H1 (cell line): ENCODE measurements at regions not wholly inside any gene's neighbourhood (a gene's known extent, or its start where the extent isn't known, plus 50 kb on each side); places are given as distances from the start of the nearest gene placed in this dataset.

Experiments used
- CTCF ChIA-PET: fragments of 300-600 bp; sonication (Branson Sonifier 250); formaldehyde crosslinking; loops from one replicate; lab custom pipeline; 2021; ENCODE audit not compliant: partially characterized antibody; lab: Charles Lee
- POLR2A ChIA-PET: fragments of 300-600 bp; sonication (Branson Sonifier 250); formaldehyde crosslinking; loops from one replicate; lab custom pipeline; 2021; ENCODE audit warnings: inconsistent platforms; ENCODE audit not compliant: partially characterized antibody; lab: Charles Lee
- DNase-seq, 2 experiments: peaks; one replicate each; pipeline versions ENCODE4 v3.0.0 to v3.0.0-alpha.2; 2010 to 2022; ENCODE audit warnings: low spot score in 2 of 2, low read depth in 1 of 2, mixed read lengths in 1 of 2
- FAIRE-seq: peaks from 2 replicates; lab custom pipeline; 2011; peaks lifted over from hg19 to GRCh38; lab: Jason Lieb, UNC
- H2AFZ ChIP-seq: 2 replicates; pipeline ENCODE4 v1.8.1; 2012; ENCODE audit warnings: low read length, inconsistent platforms
- H2AK5ac ChIP-seq: 2 replicates; pipeline ENCODE4 v1.6.1; 2013; ENCODE audit warnings: low read depth, low read length
- H2BK120ac ChIP-seq: replicated peaks from 2 replicates; pipeline ENCODE3; 2013; ENCODE audit warnings: low read depth, low read length, inconsistent platforms
- H2BK12ac ChIP-seq: 2 replicates; pipeline ENCODE4 v1.6.1; 2013; ENCODE audit warnings: low read depth, low read length
- H2BK15ac ChIP-seq: 2 replicates; pipeline ENCODE4 v1.6.1; 2013; ENCODE audit warnings: low read length
- H2BK20ac ChIP-seq: 2 replicates; pipeline ENCODE4 v1.6.1; 2013; ENCODE audit warnings: low read length
- H2BK5ac ChIP-seq: 2 replicates; pipeline ENCODE4 v1.6.1; 2013; ENCODE audit warnings: low read depth, low read length
- H3K14ac ChIP-seq: 2 replicates; pipeline ENCODE4 v1.6.1; 2013; ENCODE audit warnings: inconsistent platforms; ENCODE audit not compliant: insufficient read length
- H3K18ac ChIP-seq: 2 replicates; pipeline ENCODE4 v1.6.1; 2013; ENCODE audit warnings: low read length; ENCODE audit errors: extremely low read depth
- H3K23ac ChIP-seq: 2 replicates; pipeline ENCODE4 v1.6.1; 2013; ENCODE audit warnings: inconsistent platforms; ENCODE audit not compliant: insufficient read length
- H3K23me2 ChIP-seq: 2 replicates; pipeline ENCODE4 v1.6.1; 2013; ENCODE audit warnings: low read depth, low read length
- H3K27ac ChIP-seq: 2 replicates; pipeline ENCODE4 v1.6.1; 2011; ENCODE audit warnings: low read depth, low read length, inconsistent platforms
- H3K27me3 ChIP-seq, 4 experiments: replicated peaks in 1 of 4; 1 replicate in 1 of 4; 2 replicates in 3 of 4; pipeline versions ENCODE4 v1.6.1 to v1.8.1; 2011 to 2013; ENCODE audit warnings: low read length in 3 of 4, mild to moderate bottlenecking in 3 of 4, inconsistent platforms in 2 of 4, mixed read lengths in 2 of 4, moderate library complexity in 1 of 4; ENCODE audit not compliant: control insufficient read depth in 3 of 4, insufficient read depth in 3 of 4; ENCODE audit errors: extremely low read depth in 1 of 4
- H3K36me3 ChIP-seq, 4 experiments: 2 replicates each; pipeline versions ENCODE4 v1.6.1 to v1.8.1; 2011 to 2013; ENCODE audit warnings: mild to moderate bottlenecking in 4 of 4, low read length in 3 of 4, moderate library complexity in 2 of 4, control low read depth in 1 of 4, inconsistent platforms in 1 of 4; ENCODE audit not compliant: insufficient read depth in 4 of 4, control insufficient read depth in 2 of 4
- H3K4ac ChIP-seq: replicated peaks from 2 replicates; pipeline ENCODE3; 2013; ENCODE audit warnings: low read length, low read depth, mixed read lengths, inconsistent platforms; ENCODE audit not compliant: insufficient read length
- H3K4me1 ChIP-seq, 4 experiments: replicated peaks in 1 of 4; 1 replicate in 1 of 4; 2 replicates in 3 of 4; pipeline versions ENCODE4 v1.6.1 to v1.8.1; 2011 to 2013; ENCODE audit warnings: low read length in 3 of 4, inconsistent platforms in 2 of 4, mixed read lengths in 1 of 4; ENCODE audit not compliant: insufficient read depth in 4 of 4, control insufficient read depth in 3 of 4
- H3K4me2 ChIP-seq, 2 experiments: 2 replicates each; pipeline versions ENCODE4 v1.6.1 to v1.8.1; 2011 to 2013; ENCODE audit warnings: low read depth in 2 of 2, low read length in 2 of 2, control low read depth in 1 of 2, inconsistent platforms in 1 of 2, mild to moderate bottlenecking in 1 of 2; ENCODE audit not compliant: insufficient read depth in 1 of 2
- H3K4me3 ChIP-seq, 4 experiments: fragments of 200-600, 300-600 bp in 1 of 4; sonication (generic), shearing (Covaris generic), sonication (Bioruptor Twin) in 1 of 4; 2 replicates each; pipeline versions ENCODE4 v1.5.1 to v1.8.1; 2011 to 2016; ENCODE audit warnings: low read length in 4 of 4, low read depth in 3 of 4, control low read depth in 2 of 4, inconsistent platforms in 2 of 4, mild to moderate bottlenecking in 2 of 4, mixed read lengths in 1 of 4, moderate library complexity in 1 of 4; ENCODE audit not compliant: insufficient read depth in 2 of 4; ENCODE audit errors: extremely low read depth in 1 of 4
- H3K56ac ChIP-seq: replicated peaks from 2 replicates; pipeline ENCODE3; 2013; ENCODE audit warnings: low read depth, mild to moderate bottlenecking, mixed read lengths, low read length, inconsistent platforms; ENCODE audit not compliant: insufficient read length
- H3K79me1 ChIP-seq: 2 replicates; pipeline ENCODE4 v1.6.1; 2013; ENCODE audit warnings: low read depth, low read length, control low read depth
- H3K79me2 ChIP-seq, 2 experiments: 2 replicates each; pipeline versions ENCODE4 v1.6.1 to v1.8.1; 2012 to 2013; ENCODE audit warnings: low read length in 2 of 2, mild to moderate bottlenecking in 2 of 2, inconsistent platforms in 1 of 2; ENCODE audit not compliant: insufficient read depth in 2 of 2, control insufficient read depth in 1 of 2
- H3K9ac ChIP-seq, 4 experiments: replicated peaks in 1 of 4; 1 replicate in 1 of 4; 2 replicates in 3 of 4; pipeline versions ENCODE4 v1.6.1 to v1.8.1; 2011 to 2013; ENCODE audit warnings: low read depth in 3 of 4, low read length in 3 of 4, control low read depth in 2 of 4, mild to moderate bottlenecking in 2 of 4, moderate library complexity in 2 of 4, inconsistent platforms in 1 of 4; ENCODE audit errors: extremely low read depth in 1 of 4
- H3K9me3 ChIP-seq, 2 experiments: 2 replicates each; pipeline versions ENCODE4 v1.6.1 to v1.8.1; 2012 to 2013; ENCODE audit warnings: mild to moderate bottlenecking in 2 of 2, moderate library complexity in 2 of 2, control low read depth in 1 of 2, inconsistent platforms in 1 of 2, low read depth in 1 of 2, low read length in 1 of 2, mixed read lengths in 1 of 2; ENCODE audit not compliant: insufficient read depth in 2 of 2
- H4K20me1 ChIP-seq, 2 experiments: replicated peaks in 1 of 2; 2 replicates each; pipeline versions ENCODE3 to v1.8.1; 2011 to 2013; ENCODE audit warnings: inconsistent platforms in 2 of 2, low read length in 2 of 2, mild to moderate bottlenecking in 1 of 2; ENCODE audit not compliant: insufficient read depth in 2 of 2, control insufficient read depth in 1 of 2
- H4K5ac ChIP-seq: 2 replicates; pipeline ENCODE4 v1.6.1; 2013; ENCODE audit warnings: low read length, low read depth, mixed read lengths, inconsistent platforms; ENCODE audit not compliant: insufficient read length
- H4K8ac ChIP-seq: 2 replicates; pipeline ENCODE4 v1.8.0; 2013; ENCODE audit warnings: mild to moderate bottlenecking, moderate library complexity, low read length, inconsistent platforms; ENCODE audit not compliant: insufficient read depth; ENCODE audit errors: extremely low read depth
- H4K91ac ChIP-seq: replicated peaks from 2 replicates; pipeline ENCODE3; 2013; ENCODE audit warnings: low read length, mixed read lengths, inconsistent platforms; ENCODE audit not compliant: insufficient read length
- BACH1 ChIP-seq: IDR thresholded peaks from 2 replicates; pipeline ENCODE4 v1.6.1; 2012; ENCODE audit warnings: low read length, improper control_type of control experiment
- CBX8 ChIP-seq: fragments of 300-800, 300-1000 bp; sonication (generic); IDR thresholded peaks from 2 replicates; pipeline ENCODE4 v1.7.1; 2016; ENCODE audit warnings: low read depth, low read length, borderline replicate concordance
- MAFK ChIP-seq: IDR thresholded peaks from 2 replicates; pipeline ENCODE4 v1.6.1; 2012; ENCODE audit warnings: low read depth, mild to moderate bottlenecking, improper control_type of control experiment, low read length
- PHF8 ChIP-seq: fragments of 200-600 bp; sonication (generic); conservative IDR thresholded peaks from 2 replicates; pipeline ENCODE4 v1.7.1; 2012; ENCODE audit warnings: low read depth, mild to moderate bottlenecking, inconsistent platforms, low read length, moderate library complexity
- SIN3A ChIP-seq, 2 experiments: IDR thresholded peaks in 1 of 2; conservative IDR thresholded peaks in 1 of 2; 2 replicates each; pipeline ENCODE4 v1.6.1; 2011 to 2012; ENCODE audit warnings: low read length in 2 of 2, improper control_type of control experiment in 1 of 2, low read depth in 1 of 2, mild to moderate bottlenecking in 1 of 2
- SIRT6 ChIP-seq: IDR thresholded peaks from one replicate; pipeline ENCODE4 v1.7.1; 2012; ENCODE audit warnings: low read length, inconsistent platforms
- SIX5 ChIP-seq: IDR thresholded peaks from 2 replicates; pipeline ENCODE4 v1.6.1; 2011; ENCODE audit warnings: mild to moderate bottlenecking, low read depth, low read length
- SP1 ChIP-seq: IDR thresholded peaks from 2 replicates; pipeline ENCODE4 v1.6.1; 2011; ENCODE audit warnings: low read depth, low read length
- SP2 ChIP-seq: IDR thresholded peaks from 2 replicates; pipeline ENCODE4 v1.6.1; 2012; ENCODE audit warnings: mild to moderate bottlenecking, low read length, inconsistent platforms
- SP4 ChIP-seq: IDR thresholded peaks from 2 replicates; pipeline ENCODE4 v1.6.1; 2012; ENCODE audit warnings: low read length, inconsistent platforms
- TAF7 ChIP-seq: optimal IDR thresholded peaks from 2 replicates; pipeline ENCODE3; 2011; ENCODE audit warnings: low read depth, mild to moderate bottlenecking, inconsistent platforms, low read length, moderate library complexity, borderline replicate concordance
- TEAD4 ChIP-seq: IDR thresholded peaks from 2 replicates; pipeline ENCODE4 v1.6.1; 2012; ENCODE audit warnings: low read depth, low read length, inconsistent platforms, mixed read lengths
- WGBS, 2 experiments: shearing (Covaris generic) in 1 of 2; methylation state at CpG; one replicate each; pipeline versions ENCODE4 v1.1.6 to v1.1.7; 2013 to 2015; ENCODE audit warnings: low lambda C conversion rate in 2 of 2, mixed read lengths in 2 of 2, inconsistent platforms in 1 of 2, low coverage in 1 of 2, missing lambda C conversion rate in 1 of 2; ENCODE audit not compliant: insufficient replicate concordance in 2 of 2, insufficient coverage in 1 of 2, insufficient read length in 1 of 2; ENCODE audit errors: extremely low coverage in 1 of 2, missing lambda C conversion rate in 1 of 2; 5-methylcytosine and 5-hydroxymethylcytosine counted together
- TF ChIP-seq, protein P1 (sequence below): IDR thresholded peaks from 2 replicates; pipeline ENCODE4 v1.6.1; 2012; ENCODE audit warnings: low read length, inconsistent platforms

DNA sequence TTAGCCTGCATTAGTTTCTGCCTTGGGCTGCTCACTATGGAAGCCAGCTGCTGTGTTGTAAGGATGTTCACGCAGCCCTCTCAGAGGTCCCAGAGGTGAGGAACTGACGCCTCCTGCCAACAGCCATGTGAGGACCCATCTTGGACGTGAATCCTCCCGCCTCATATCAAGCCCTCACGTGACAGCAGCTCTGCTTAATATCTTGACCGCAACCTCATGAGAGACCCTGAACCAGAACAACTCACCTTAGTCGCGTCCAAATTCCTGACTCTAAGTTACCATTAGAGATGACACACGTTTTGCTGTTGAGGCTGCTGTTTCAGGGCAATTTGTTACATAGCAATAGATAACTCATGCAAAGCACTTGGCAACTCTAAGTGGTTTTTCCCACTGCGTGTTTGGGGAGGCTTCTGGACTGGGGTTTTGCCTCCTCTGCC lies 97.7 kb downstream of the TMEM17 start:
- H3K56ac ChIP-seq, result no peak overlapping the region
- peaks cover 7 to 12% (median 9%) of the 10 kb centered on the region in 4 experiments; a peak in 6 of 7 replicates for H3K4me1 ChIP-seq
- no peak overlapping the region for H3K9ac ChIP-seq
- H2BK20ac ChIP-seq, result 0 out of 2 replicates have a peak overlapping the region, but pooled peaks have one; percentile 25
- no peak overlapping the region for H4K91ac ChIP-seq
- no peaks in the 10 kb centered on the region for H3K79me2 ChIP-seq
- no peak overlapping the region for H3K14ac ChIP-seq
- H3K79me1 ChIP-seq, result no peaks in the 10 kb centered on the region
- 87% methylated on average over 10 of the region's 10 CpGs; no CpG with 5 or more reads in 1 of the 2 experiments for WGBS, 2 experiments
- no peak overlapping the region for H2AFZ ChIP-seq
- no peak overlapping the region for H3K4me3 ChIP-seq
- H3K23ac ChIP-seq, result no peak overlapping the region
- H3K4ac ChIP-seq, result no peak overlapping the region
- H2BK15ac ChIP-seq, result 0 out of 2 replicates have a peak overlapping the region, but pooled peaks have one; percentile 14
- peak overlapping the region; percentile 39; the same call in 1 of the 2 replicates for H3K18ac ChIP-seq
- FAIRE-seq (no peak), DNase-seq (no peak)
- no peak overlapping the region for H2BK120ac ChIP-seq
- H3K36me3 ChIP-seq, result no peaks in the 10 kb centered on the region
- no peak overlapping the region for H3K27ac ChIP-seq
- H2BK12ac ChIP-seq, result peak overlapping the region; percentile 61; the same call in 1 of the 2 replicates
- CTCF ChIA-PET, result interaction anchor here (0.6 to 1.4 kb wide), 8 partner anchors 74 to 414 kb away, joined by 3 to 5 read pairs (median 3); no protein-coding TSS in a partner anchor
- no peak overlapping the region for H2BK5ac ChIP-seq
- H4K8ac ChIP-seq, result no peak overlapping the region
- no peak overlapping the region for H4K5ac ChIP-seq
- no peaks in the 10 kb centered on the region for H3K23me2 ChIP-seq
- no peak overlapping the region for H2AK5ac ChIP-seq
- no peaks in the 10 kb centered on the region for H3K27me3 ChIP-seq
- H4K20me1 ChIP-seq, result no peaks in the 10 kb centered on the region
- H3K4me2 ChIP-seq, result no peak overlapping the region
- peaks cover 0 to 10% of the 10 kb centered on the region in 2 experiments; a peak in 1 of 4 replicates for H3K9me3 ChIP-seq
- POLR2A ChIA-PET, result no interaction called here
- TF ChIP-seq SP2 (no peak), PHF8 (no peak), SP4 (no peak), SIN3A (conservative IDR thresholded peaks at IDR 0.05 in 1 of 2, IDR thresholded peaks at IDR 0.05 in 1 of 2; ENCODE audit: low read depth in 1 of 2, low read length in 2 of 2) (no peak), SP1 (no peak), SIRT6 (no peak), MAFK (no peak), BACH1 (no peak), TAF7 (no peak), SIX5 (no peak), TEAD4 (no peak), CBX8 (no peak)
- TF ChIP-seq, protein P1, sequence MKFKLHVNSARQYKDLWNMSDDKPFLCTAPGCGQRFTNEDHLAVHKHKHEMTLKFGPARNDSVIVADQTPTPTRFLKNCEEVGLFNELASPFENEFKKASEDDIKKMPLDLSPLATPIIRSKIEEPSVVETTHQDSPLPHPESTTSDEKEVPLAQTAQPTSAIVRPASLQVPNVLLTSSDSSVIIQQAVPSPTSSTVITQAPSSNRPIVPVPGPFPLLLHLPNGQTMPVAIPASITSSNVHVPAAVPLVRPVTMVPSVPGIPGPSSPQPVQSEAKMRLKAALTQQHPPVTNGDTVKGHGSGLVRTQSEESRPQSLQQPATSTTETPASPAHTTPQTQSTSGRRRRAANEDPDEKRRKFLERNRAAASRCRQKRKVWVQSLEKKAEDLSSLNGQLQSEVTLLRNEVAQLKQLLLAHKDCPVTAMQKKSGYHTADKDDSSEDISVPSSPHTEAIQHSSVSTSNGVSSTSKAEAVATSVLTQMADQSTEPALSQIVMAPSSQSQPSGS, result no peak
